Endothelial cell of umbilical vein (primary cell): ENCODE measurements at regions not wholly inside any gene's neighbourhood (a gene's known extent, or its start where the extent isn't known, plus 50 kb on each side); places are given as distances from the start of the nearest gene placed in this dataset.

Source experiments
- BruUV-seq: library from RNA; stranded (reverse); fragments of 400-500 nt; replicated peaks from 2 replicates; lab custom pipeline; 2021; lab: Mats Ljungman, UMichigan
- CTCF ChIA-PET: fragments of 300-600, 350-600 bp; sonication (Branson Sonifier 250); formaldehyde crosslinking; loops from one replicate; lab custom pipeline; 2021; ENCODE audit warnings: antibody characterized with exemption, inconsistent platforms; lab: Charles Lee
- POLR2A ChIA-PET: fragments of 300-600, 350-600 bp; sonication (Branson Sonifier 250); formaldehyde crosslinking; loops from one replicate; lab custom pipeline; 2021; ENCODE audit warnings: antibody characterized with exemption, inconsistent platforms; lab: Charles Lee
- DNase-seq: peaks from one replicate; pipeline ENCODE4 v3.0.0-alpha.2; 2011; ENCODE audit warnings: low read depth, low spot score
- FAIRE-seq: peaks from 2 replicates; lab custom pipeline; 2011; peaks lifted over from hg19 to GRCh38; lab: Jason Lieb, UNC
- H2AFZ ChIP-seq: 2 replicates; pipeline ENCODE4 v1.6.0; 2012; ENCODE audit warnings: low read depth, low read length, control low read depth, inconsistent platforms
- H3K27ac ChIP-seq: 2 replicates; pipeline ENCODE4 v1.5.1; 2011; ENCODE audit warnings: low read depth, mild to moderate bottlenecking, control low read depth, low read length, moderate library complexity; ENCODE audit not compliant: insufficient read depth
- H3K27me3 ChIP-seq, 2 experiments: 2 replicates each; pipeline versions ENCODE4 v1.6.0 to v1.6.1; 2011; ENCODE audit warnings: low read length in 2 of 2, mixed read lengths in 1 of 2; ENCODE audit not compliant: control insufficient read depth in 2 of 2, insufficient read depth in 2 of 2
- H3K36me3 ChIP-seq, 2 experiments: 2 replicates in 1 of 2; 3 replicates in 1 of 2; pipeline ENCODE4 v1.5.1; 2011; ENCODE audit warnings: low read length in 2 of 2, mild to moderate bottlenecking in 1 of 2, moderate library complexity in 1 of 2; ENCODE audit not compliant: control insufficient read depth in 2 of 2, insufficient read depth in 2 of 2; ENCODE audit errors: extremely low read depth in 1 of 2
- H3K4me1 ChIP-seq: 3 replicates; pipeline ENCODE4 v1.5.1; 2011; ENCODE audit warnings: mild to moderate bottlenecking, low read length; ENCODE audit not compliant: control insufficient read depth, insufficient read depth; ENCODE audit errors: extremely low read depth
- H3K4me2 ChIP-seq: 2 replicates; pipeline ENCODE4 v1.6.1; 2011; ENCODE audit warnings: low read length, control low read depth, mixed read lengths; ENCODE audit not compliant: insufficient read depth
- H3K4me3 ChIP-seq, 3 experiments: fragments of 200-600 bp in 1 of 3; sonication (generic), shearing (Covaris generic) in 1 of 3; replicated peaks in 1 of 3; 2 replicates each; pipeline ENCODE4 v1.5.1; 2011 to 2016; ENCODE audit warnings: control low read depth in 3 of 3, low read length in 3 of 3, mild to moderate bottlenecking in 2 of 3, inconsistent platforms in 1 of 3, low read depth in 1 of 3, moderate library complexity in 1 of 3; ENCODE audit not compliant: insufficient read depth in 1 of 3
- H3K79me2 ChIP-seq: 2 replicates; pipeline ENCODE4 v1.6.0; 2012; ENCODE audit warnings: low read length, inconsistent platforms; ENCODE audit not compliant: control insufficient read depth, insufficient read depth
- H3K9ac ChIP-seq: replicated peaks from 2 replicates; pipeline ENCODE3; 2011; ENCODE audit warnings: low read length, control low read depth; ENCODE audit not compliant: insufficient read depth; ENCODE audit errors: extremely low read depth
- H3K9me1 ChIP-seq: replicated peaks from 3 replicates; pipeline ENCODE4 v1.6.0; 2011; ENCODE audit warnings: mild to moderate bottlenecking, low read length; ENCODE audit not compliant: control insufficient read depth, insufficient read depth; ENCODE audit errors: extremely low read depth
- H3K9me3 ChIP-seq: replicated peaks from 2 replicates; pipeline ENCODE4 v1.5.1; 2012; ENCODE audit warnings: low read length, inconsistent platforms; ENCODE audit not compliant: control insufficient read depth, insufficient read depth
- H4K20me1 ChIP-seq: replicated peaks from 2 replicates; pipeline ENCODE3; 2011; ENCODE audit warnings: mild to moderate bottlenecking, low read length; ENCODE audit not compliant: control insufficient read depth, insufficient read depth; ENCODE audit errors: extremely low read depth
- FOS ChIP-seq: IDR thresholded peaks from 2 replicates; pipeline ENCODE4 v1.6.1; 2011; ENCODE audit warnings: mild to moderate bottlenecking, low read length, moderate library complexity, borderline replicate concordance; ENCODE audit not compliant: insufficient read depth
- MYC ChIP-seq: IDR thresholded peaks from one replicate; pipeline ENCODE4 v1.6.1; 2011; ENCODE audit warnings: mild to moderate bottlenecking, low read depth, low read length
- POLR2AphosphoS5 ChIP-seq: IDR thresholded peaks from 2 replicates; pipeline ENCODE4 v1.6.1; 2012; ENCODE audit warnings: low read depth, mild to moderate bottlenecking, control low read depth, low read length, moderate library complexity; ENCODE audit not compliant: insufficient read depth
- dilution Hi-C: fragments of 300-500 bp; cut with MboI; formaldehyde crosslinking; loops from one replicate; pipeline ENCODE4 v1.15.0; 2019; ENCODE audit warnings: low sequenced_read_pairs; ENCODE audit not compliant: extremely low pct_ligation_motif_present
- intact Hi-C: fragments of 100-400 bp; cut with micrococcal nuclease; formaldehyde crosslinking; loops from one replicate; pipeline ENCODE4 v1.10.0; 2022
- TF ChIP-seq, protein P1 (sequence below), 2 donors: IDR thresholded peaks; 1 replicate in 1 of 2; 2 replicates in 1 of 2; pipeline ENCODE4 v1.5.1; 2011; ENCODE audit warnings: low read length in 2 of 2, mild to moderate bottlenecking in 2 of 2, moderate library complexity in 2 of 2, control low read depth in 1 of 2, inconsistent platforms in 1 of 2, low read depth in 1 of 2; ENCODE audit not compliant: insufficient read depth in 1 of 2; ENCODE audit errors: extremely low read depth in 1 of 2

DNA sequence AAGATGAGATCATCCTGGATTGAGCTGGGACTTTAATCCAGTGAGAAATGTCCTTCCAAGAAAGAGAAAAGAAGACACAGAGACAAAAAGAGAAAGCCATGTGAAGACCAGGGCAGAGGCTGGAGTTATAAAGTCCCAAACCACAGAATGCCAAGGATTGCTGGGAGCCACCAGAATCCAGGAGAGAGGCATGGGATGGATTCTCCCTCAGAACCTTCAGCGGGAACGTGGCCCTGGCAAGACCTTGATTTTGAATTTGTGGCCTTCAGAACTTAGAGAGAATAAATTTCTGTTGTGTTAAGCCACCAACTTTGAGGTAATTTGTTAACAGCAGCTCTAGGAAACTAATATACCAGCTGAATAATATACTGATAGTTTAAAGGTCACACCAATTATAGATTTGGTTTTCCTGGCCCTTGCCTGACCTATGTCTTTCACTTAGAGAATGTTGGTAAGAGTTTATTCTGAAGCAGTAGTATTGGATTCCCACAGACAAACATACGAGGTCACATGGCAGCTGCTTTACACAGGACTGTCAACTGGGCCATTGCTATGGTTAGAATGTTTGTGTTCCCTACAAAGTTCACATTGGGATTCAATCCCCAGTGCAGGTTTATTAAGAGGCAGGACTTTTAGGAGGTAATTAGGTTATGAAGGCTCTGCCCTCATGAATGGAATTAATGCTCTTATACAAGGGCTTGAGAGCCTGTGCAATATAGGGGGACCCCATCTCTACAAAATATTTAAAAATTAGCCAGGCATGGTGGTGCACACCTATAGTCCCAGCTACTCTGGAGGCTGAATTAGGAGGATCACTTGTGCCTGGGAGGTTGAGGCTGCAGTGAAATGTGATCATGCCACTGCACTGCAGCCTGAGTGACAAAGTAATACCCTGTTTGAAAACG lies 156.5 kb upstream of the EEA1 start:
- Histone ChIP-seq H3K36me3 (no peaks in the 10 kb centered on the region), H2AFZ (no peak overlapping the region), H3K27ac (no peak overlapping the region), H4K20me1 (no peaks in the 10 kb centered on the region), H3K4me1 (peaks cover 45% of the 10 kb centered on the region), H3K9me3 (peaks cover 2% of the 10 kb centered on the region), H3K9me1 (no peaks in the 10 kb centered on the region), H3K4me2 (no peak overlapping the region), H3K4me3 (no peak overlapping the region), H3K27me3 (no peaks in the 10 kb centered on the region), H3K79me2 (no peaks in the 10 kb centered on the region), H3K9ac (no peak overlapping the region)
- TF ChIP-seq, protein P1, sequence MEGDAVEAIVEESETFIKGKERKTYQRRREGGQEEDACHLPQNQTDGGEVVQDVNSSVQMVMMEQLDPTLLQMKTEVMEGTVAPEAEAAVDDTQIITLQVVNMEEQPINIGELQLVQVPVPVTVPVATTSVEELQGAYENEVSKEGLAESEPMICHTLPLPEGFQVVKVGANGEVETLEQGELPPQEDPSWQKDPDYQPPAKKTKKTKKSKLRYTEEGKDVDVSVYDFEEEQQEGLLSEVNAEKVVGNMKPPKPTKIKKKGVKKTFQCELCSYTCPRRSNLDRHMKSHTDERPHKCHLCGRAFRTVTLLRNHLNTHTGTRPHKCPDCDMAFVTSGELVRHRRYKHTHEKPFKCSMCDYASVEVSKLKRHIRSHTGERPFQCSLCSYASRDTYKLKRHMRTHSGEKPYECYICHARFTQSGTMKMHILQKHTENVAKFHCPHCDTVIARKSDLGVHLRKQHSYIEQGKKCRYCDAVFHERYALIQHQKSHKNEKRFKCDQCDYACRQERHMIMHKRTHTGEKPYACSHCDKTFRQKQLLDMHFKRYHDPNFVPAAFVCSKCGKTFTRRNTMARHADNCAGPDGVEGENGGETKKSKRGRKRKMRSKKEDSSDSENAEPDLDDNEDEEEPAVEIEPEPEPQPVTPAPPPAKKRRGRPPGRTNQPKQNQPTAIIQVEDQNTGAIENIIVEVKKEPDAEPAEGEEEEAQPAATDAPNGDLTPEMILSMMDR (IDR thresholded peaks at IDR 0.05; ENCODE audit: extremely low read depth in 1 of 2, insufficient read depth in 1 of 2, low read depth in 1 of 2, low read length in 2 of 2) = no peak
- TF ChIP-seq MYC (no peak), POLR2AphosphoS5 (no peak), FOS (no peak)
- ChIA-PET POLR2A (no interaction called here), CTCF (interaction anchor here (0.8 to 1.1 kb wide), 2 partner anchors 12 to 300 kb away, joined by 3 to 4 read pairs; no protein-coding TSS in a partner anchor)
- DNase-seq (no peak), FAIRE-seq (no peak)
- intact Hi-C loops = loop anchor here (5.0 to 10.0 kb wide), 2 partner anchors 98 to 161 kb away; partner anchors contain the start of gene EEA1
- BruUV-seq = no TSS peak
- dilution Hi-C loops = no loop called here
